T47D (cell line): ENCODE measurements at regions not wholly inside any gene's neighbourhood (a gene's known extent, or its start where the extent isn't known, plus 50 kb on each side); places are given as distances from the start of the nearest gene placed in this dataset.
"Not testable (repeated sequence)": the region's sequence is repeated elsewhere in the genome, so short reads cannot be mapped to it uniquely, and the experiment has no call there.

Experiments used
- DNase-seq, 2 experiments: peaks; one replicate each; pipeline versions ENCODE4 v3.0.0 to v3.0.0-alpha.2; 2011 to 2012; ENCODE audit warnings: low read depth in 1 of 2, low spot score in 1 of 2
- JUND ChIP-seq: IDR thresholded peaks from 2 replicates; pipeline ENCODE4 v1.6.1; 2012; ENCODE audit warnings: low read depth
- in situ Hi-C: cut with HindIII; loops from 2 replicates; pipeline ENCODE4 v1.10.0; 2016; ENCODE audit warnings: low sequenced_read_pairs, low pct_unique_long_range_greater_than_20kb

DNA sequence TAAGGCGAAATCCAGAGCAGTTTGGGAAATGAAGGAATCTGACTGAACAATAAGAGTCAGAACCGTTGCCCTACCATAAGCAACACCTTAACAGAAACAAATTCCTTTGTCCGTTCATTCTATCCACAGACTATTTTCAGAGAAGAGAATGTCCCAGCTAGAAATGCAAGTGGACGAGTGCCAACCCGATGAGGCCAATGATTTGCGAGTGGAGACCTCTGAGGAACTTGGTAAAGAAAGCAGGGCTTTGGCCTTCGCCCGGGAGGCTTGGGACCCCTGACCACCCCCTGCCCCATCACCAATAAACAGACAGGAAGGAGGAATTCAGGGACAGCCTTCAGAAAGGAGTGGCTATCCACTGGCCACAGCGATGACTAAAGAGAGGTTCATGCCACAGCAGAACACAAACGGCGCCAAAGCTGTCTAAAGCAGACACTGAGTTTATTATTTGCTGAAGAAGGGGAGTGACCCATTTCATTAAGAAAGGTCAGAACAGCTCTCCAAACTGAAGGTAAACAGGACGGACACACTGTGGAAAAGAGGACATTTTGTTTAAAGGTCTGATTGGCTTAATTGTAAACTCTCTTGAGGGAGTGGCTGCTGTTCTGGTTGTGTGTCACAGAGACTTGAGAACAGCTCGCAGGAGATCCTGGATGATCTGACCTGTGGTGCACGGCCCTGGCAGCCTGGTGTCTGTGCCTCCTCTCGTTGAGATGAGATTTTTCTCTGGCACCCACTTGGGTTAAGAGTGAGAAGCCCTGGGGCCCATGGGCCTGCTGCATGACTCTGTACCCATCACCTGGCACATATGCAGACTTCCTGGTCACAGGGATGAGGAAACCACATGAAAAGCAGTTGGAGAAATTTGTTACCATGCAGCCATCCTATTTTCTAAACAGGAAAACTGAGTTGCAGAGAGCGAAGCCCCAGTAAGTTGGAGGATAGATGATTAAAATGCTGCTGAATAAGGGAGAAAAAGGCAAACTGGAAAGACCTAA, 142.0 kb upstream of the PZP start:
- no peak for TF ChIP-seq JUND
- no peak for DNase-seq
- in situ Hi-C loops: no loop called here

DNA sequence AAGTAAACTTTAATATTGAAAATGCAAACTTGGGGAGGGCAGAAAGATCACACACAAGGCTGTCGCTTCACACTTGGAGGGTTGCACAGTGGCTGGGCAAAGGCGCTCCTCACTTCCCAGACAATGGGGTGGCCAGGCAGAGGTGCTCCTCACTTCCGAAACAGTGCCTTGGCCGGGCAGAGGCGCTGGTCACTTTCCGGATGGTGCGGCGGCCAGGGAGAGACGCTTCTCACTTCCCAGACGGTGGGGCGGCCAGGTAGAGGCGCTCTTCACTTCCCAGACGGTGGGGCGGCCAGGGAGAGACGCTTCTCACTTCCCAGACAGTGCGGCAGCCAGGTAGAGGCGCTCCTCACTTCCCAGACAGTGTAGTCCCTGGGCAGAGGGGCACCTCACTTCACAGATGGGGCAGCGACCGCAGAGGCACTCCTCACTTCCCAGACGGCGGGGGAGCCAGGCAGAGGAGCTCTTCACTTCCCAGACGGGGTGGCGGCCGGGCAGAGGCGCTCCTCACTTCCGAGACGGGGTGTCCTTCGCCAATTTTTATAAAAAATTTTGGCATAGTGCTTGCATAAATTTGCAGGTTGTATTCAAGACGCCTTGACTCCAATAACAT, 140.8 kb upstream of the PZP start:
- DNase-seq: no peak
- in situ Hi-C loops: no loop called here
- TF ChIP-seq JUND: no peak

DNA sequence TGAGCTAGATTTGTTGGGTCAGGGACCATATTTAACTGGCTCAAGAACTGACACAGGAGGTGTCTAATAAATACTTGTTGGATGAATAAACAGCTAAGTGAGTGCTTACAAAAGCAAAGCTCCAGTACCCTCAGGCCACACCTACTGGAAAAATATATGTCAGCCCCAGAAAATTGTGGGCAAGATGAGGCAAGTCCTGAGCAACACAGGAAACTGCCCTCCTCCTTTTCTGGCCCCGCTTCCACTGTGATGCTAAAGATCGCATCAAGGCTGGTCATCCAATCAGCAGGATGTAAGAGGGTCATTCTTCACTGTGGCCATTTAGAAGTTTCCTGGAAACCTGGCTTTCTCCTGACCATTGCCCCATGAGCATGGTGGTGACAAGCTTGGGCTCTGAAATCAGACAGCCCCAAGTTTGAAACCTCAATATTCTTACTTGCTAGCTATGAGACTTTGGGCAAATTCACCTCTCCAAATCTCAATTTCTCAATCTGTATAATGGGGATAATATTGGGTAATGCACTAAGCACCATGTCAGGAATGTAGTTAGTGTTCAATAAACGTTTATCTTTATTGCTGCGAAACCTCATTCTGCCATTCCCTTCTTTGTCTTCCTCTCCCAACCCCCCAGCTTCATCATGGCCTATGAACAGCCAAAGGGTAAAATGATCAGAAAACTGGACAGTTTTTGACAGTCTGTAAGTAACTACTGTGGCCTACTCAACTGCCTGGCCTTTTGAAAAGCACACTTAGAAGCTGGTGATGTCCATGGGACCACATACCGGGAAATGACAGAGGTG, 139.3 kb upstream of the PZP start:
- TF ChIP-seq JUND: no peak
- in situ Hi-C loops: no loop called here
- no peak for DNase-seq

DNA sequence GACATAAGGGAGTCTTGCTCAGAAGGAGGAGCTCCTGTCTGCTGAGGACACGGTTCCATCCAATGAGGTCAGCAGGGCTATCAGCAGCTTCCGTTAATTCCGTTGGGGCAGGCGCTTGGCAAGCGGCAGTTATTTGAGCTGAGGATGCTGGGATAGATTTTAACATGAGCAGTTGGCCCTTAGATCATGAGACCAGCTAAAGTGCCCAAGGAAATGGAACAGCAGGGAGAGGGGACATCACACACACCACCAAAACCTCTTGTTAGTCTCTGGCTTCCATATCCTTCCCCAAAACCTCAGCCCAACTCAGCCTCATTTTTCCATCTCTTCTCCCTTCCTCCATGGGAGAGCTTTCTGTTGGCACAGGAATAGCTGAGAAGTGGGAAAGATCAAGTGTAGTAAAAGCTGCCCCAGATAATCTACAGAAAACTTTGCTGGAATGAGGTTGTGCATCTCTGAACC, 138.7 kb upstream of the PZP start:
- DNase-seq: no peak
- in situ Hi-C loops: no loop called here
- TF ChIP-seq JUND: no peak

DNA sequence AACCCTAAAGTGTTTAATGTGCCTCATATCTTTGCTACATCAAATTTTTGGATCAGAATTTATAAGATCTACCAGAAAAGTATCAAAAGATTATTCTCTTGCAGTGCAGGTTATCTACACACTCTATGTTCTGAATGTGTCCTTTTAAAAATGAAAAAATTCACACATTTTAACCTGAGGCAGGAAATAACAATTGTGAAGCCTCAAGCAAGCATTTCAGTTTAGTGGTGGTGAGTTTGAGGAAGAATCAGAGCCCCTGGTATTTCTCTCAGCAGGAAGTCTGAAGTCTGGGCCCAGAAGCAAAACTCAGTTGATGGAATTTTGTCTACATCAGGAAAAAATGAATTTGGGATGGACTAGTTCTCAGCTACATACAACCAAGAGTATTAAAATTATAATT, 137.0 kb upstream of the PZP start:
- no peak for DNase-seq
- TF ChIP-seq JUND: no peak
- in situ Hi-C loops: no loop called here

DNA sequence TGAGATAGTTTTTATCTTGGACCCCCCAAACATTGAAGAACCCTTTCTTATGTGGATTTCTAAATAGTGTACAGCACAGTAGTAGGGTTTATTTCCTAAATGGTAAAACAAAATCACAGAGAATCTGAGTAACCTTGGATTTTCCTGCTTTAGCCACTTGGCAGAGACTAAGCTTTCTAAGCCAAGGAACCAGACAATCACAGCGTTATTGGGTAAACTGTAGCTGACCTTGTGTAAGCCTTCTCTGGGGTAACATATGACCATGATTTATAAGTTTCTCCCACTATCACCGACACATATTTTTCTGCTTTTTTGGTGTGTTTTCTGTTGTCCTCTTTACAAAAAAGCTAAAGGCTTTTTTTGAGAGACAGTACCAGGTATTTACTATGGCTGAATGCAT, 136.3 kb upstream of the PZP start:
- no peak for DNase-seq
- TF ChIP-seq JUND: no peak
- in situ Hi-C loops: no loop called here

DNA sequence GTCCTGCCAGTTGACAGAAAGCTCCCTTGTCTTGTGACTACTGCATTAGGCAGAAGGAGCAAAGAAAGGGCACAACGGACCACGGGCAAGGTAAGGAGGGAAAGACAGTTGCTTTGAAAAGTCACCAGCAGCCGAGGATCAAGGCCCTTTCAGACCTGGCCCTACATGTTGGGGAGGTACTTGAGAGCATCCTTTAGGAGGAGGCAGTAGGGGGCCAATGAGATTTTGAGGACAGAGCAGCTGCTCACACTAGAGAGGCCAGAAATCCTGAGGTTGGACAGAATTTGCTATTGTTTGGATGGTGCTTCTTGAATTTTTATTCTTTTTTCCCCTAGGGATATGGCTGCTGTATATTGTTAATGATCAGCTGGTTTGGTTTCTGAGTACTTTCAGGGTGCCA, 135.5 kb upstream of the PZP start:
- no peak for DNase-seq
- no peak for TF ChIP-seq JUND
- in situ Hi-C loops: no loop called here

DNA sequence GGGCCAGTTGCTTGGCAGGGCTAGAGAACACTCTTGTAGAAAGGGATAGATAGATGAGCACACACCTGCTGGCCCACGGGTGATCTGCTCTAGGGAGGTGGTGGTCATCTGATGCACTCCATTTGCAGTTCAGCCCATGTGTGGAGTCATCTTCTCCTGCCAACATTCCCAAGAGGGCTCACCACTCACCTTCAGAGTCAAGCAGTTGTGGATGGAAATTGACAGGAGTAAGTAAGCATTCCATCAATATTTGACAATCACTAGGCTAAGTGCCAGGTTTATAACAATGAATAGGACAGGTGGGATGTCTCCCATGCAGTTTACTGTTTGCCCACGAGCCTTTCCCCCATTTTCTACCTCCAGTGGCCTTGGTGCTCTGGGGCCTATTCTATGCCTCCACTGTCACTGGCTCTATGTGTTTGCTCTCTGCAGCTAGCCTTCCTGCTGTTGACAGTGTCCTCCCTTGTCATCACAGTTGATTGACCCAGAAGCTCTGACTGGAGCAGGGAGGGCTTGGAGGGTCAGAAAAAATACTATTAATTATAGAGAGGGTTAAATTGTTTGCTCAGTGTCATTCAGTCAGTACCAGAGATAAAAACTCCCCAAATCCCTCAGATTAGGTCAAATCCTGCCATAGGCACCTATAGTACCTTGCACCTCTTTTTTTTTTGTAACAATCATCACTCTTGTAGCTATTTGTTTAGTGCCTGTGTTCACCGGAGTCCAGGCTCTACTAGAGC, 134.6 kb upstream of the PZP start:
- in situ Hi-C loops: no loop called here
- no peak for DNase-seq
- no peak for TF ChIP-seq JUND

DNA sequence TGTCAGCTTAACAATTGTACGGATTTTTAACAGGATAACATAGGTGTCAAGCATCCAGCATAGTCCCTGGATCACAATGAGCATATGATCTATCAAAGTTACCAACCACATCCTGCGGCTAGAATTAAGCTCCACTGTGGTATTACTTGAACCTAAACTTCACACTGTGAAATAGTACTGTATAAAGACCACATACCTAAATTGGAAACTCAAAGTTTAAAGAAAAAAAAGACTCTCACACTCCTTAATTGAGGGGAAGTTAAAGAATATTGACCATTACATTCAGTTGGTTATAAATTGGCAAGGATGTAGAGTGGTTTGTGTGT, 133.0 kb upstream of the PZP start:
- no peak for DNase-seq
- no peak for TF ChIP-seq JUND
- in situ Hi-C loops: no loop called here

DNA sequence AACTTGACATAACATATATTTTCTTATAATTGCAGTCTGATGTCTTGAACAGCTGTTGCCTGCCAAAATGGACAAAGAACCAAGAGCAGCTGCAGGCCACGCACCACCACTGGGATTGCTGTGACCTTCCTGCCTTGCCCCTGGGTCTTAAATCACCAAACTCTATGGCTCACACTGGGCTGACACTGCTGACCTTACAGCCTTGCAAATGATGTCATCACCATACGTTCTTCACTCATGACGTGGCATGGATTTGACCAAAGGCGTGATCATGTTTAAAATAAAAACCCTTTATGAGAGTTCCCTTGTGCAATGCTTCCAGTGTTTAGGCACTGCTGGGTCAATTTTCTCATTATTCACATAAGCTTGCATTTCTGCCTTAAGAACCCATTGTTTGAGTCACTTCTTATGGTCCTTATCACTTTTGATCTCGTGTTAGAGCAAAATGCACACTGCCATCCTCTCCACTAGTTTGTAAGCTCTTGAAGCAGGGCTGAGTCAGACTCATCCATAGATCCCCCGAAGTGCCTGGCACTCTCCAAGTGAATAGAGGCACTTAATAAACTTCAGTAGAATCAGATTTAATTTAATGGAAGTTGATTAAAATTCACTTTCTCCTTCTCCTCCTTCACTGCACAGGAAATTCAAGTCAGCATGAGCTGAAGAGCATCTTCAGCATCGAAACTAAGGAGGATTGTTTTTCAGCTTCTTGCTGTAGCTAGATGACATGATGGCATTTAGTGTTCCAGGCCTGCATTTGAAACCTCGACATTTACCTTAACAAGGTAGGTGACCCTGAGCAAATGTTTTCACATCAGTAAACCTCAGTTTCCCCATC, 132.4 kb upstream of the PZP start:
- in situ Hi-C loops: no loop called here
- TF ChIP-seq JUND: no peak
- no peak for DNase-seq

DNA sequence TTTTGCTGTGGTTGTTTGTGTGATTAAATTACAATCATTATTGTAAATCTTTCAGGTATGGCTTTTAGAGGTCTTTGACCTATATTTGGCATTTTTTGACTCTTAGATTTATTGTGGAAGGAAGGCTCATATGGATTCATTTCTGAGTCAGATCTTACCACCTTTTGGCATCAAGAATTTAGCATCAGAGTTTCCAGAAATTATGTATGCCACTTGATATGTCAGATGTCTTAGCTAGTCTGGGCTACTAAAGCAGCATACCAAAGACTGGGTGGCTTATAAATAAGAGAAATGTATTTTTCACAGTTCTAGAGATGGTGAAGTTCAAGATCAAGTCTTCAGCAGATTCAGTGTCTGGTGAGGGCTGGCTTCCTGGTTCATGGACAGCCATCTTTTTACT, 129.5 kb upstream of the PZP start:
- in situ Hi-C loops: no loop called here
- DNase-seq: no peak
- TF ChIP-seq JUND: no peak

DNA sequence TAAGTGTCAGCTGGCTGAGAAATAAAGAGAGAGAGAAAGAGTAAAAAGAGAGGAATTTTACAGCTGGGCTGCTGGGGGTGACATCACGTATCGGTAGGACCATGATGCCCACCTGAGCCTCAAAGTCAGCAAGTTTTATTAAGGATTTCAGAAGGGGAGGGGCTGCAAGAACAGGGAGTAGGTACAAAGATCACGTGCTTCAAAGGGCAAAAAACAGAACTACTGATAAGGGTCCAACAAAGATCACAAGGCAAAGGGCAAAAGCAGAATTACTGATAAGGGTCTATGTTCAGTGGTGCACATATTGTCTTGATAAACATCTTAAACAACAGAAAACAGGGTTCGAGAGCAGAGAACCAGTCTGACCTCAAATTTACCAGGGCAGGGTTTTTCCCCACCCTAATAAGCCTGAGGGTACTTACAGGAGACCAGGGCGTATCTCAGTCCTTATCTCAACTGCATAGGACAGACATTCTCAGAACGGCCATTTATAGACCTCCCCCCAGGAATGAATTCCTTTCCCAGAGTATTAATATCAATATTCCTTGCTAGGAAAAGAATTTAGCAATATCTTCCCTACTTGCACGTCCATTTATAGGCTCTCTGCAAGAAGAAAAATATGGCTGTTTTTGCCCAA, 128.3 kb upstream of the PZP start:
- DNase-seq, in situ Hi-C loops: not testable (repeated sequence)
